Osteocyte (in vitro differentiated cells): ENCODE measurements at regions not wholly inside any gene's neighbourhood (a gene's known extent, or its start where the extent isn't known, plus 50 kb on each side); places are given as distances from the start of the nearest gene placed in this dataset.

ENCODE experiments used
- DNase-seq: peaks from one replicate; pipeline ENCODE4 v3.0.0; 2021; ENCODE audit warnings: mixed read lengths; ENCODE audit not compliant: unreplicated experiment; ENCODE audit errors: extremely low spot score
- H3K27ac Mint-ChIP-seq: one replicate; pipeline ENCODE4 v1.8.0; 2021; ENCODE audit warnings: mild to moderate bottlenecking, mixed read lengths; ENCODE audit not compliant: unreplicated experiment
- H3K27me3 Mint-ChIP-seq: one replicate; pipeline ENCODE4 v1.8.0; 2021; ENCODE audit warnings: mixed read lengths; ENCODE audit not compliant: unreplicated experiment
- H3K36me3 Mint-ChIP-seq: one replicate; pipeline ENCODE4 v1.8.0; 2021; ENCODE audit warnings: mixed read lengths; ENCODE audit not compliant: unreplicated experiment
- H3K4me1 Mint-ChIP-seq: one replicate; pipeline ENCODE4 v1.8.0; 2021; ENCODE audit warnings: mixed read lengths; ENCODE audit not compliant: unreplicated experiment
- H3K4me3 Mint-ChIP-seq: one replicate; pipeline ENCODE4 v1.8.0; 2021; ENCODE audit warnings: mild to moderate bottlenecking, moderate library complexity, mixed read lengths; ENCODE audit not compliant: unreplicated experiment
- H3K9me3 Mint-ChIP-seq: one replicate; pipeline ENCODE4 v1.8.0; 2021; ENCODE audit warnings: mixed read lengths; ENCODE audit not compliant: unreplicated experiment
- TF ChIP-seq, protein P1 (sequence below): fragments of 200-600 bp; sonication (generic); IDR thresholded peaks from 2 replicates; pipeline ENCODE4 v1.5.0; 2021; ENCODE audit warnings: antibody characterized with exemption, mild to moderate bottlenecking, moderate library complexity

DNA sequence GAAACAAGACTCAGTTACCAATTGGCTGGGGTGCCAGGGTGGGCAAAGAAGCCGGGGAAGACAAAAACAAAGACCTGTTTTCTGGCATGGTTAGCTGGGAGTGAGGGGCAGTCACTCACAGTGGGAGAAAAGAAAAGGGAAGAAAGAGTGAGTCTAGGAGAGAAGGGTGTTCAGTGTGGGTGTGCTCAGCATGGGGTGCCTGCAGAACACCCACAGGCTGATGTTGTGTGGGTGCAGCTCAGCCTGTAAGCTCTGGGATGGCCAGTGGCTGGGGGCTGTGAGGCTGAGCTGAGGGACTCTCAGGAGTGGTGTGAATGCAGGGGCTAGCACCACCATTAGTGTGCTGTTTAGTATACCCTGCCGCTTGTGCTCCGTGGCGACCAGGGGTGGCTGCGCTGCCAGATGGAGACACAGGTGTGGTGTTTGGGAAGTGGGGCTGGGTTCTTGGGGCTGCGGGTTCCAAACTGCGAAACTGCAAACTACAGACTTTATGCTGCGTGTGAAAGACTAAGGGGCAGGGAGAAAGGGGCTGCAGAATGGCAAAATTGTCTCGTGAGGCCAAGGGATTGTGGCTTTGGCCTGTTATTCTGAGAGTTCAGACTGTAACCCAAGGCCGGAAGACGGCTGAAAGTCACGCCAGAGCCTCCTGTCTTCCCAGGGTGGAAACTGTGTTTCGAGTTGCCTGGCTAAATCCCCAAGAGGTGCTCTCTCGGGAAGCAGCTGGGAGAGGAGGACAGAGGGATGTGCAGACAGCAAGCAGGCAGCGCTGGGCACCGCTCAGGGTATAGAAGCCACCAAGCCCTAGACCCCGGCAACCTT is 156.3 kb downstream of the TTC32 start:
- TF ChIP-seq, protein P1, sequence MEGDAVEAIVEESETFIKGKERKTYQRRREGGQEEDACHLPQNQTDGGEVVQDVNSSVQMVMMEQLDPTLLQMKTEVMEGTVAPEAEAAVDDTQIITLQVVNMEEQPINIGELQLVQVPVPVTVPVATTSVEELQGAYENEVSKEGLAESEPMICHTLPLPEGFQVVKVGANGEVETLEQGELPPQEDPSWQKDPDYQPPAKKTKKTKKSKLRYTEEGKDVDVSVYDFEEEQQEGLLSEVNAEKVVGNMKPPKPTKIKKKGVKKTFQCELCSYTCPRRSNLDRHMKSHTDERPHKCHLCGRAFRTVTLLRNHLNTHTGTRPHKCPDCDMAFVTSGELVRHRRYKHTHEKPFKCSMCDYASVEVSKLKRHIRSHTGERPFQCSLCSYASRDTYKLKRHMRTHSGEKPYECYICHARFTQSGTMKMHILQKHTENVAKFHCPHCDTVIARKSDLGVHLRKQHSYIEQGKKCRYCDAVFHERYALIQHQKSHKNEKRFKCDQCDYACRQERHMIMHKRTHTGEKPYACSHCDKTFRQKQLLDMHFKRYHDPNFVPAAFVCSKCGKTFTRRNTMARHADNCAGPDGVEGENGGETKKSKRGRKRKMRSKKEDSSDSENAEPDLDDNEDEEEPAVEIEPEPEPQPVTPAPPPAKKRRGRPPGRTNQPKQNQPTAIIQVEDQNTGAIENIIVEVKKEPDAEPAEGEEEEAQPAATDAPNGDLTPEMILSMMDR, result no peak
- Mint-ChIP-seq H3K36me3 (no peaks in the 10 kb centered on the region), H3K27me3 (no peaks in the 10 kb centered on the region), H3K4me3 (no peak overlapping the region), H3K4me1 (peaks cover 29% of the 10 kb centered on the region), H3K9me3 (peaks cover 5% of the 10 kb centered on the region), H3K27ac (no peak overlapping the region)
- no peak for DNase-seq

DNA sequence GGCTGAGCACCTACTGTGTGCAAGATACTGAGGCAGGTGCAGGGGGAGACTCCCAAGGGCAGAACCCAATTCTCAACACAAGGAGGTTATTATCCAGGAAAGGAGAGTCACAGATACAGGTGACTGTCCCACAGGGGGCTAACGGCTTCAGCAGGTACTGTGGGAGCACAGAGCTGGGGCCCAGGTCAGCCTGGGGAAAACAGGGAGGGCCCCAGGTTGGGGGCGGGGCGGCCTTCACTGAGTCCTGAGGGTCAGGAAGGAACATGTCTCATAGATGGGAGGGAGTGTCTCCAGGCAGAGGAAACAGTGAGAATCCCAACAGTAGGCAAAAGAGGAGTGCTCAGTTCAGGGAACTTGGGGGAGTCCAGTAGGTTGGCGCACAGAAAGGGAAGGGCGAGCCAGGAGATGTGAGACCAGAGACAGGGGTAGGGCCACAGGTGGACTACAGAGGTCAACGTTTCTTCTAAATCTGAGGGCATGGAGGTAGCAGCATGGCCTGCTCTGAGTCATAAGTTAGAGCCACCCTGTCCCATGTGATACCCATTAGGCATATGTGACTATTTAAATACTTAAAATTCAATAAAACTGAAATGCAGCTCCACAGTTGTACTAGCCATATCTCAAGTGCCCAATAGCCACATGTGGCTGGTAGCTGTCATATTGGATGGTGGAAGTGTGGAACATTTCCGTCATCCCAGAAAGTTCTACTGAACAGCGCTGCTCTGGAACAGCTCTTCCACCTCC is 157.2 kb downstream of the TTC32 start:
- DNase-seq, result no peak
- Mint-ChIP-seq H3K4me3 (no peak overlapping the region), H3K9me3 (peaks cover 9% of the 10 kb centered on the region), H3K4me1 (peaks cover 29% of the 10 kb centered on the region), H3K27me3 (no peaks in the 10 kb centered on the region), H3K36me3 (no peaks in the 10 kb centered on the region), H3K27ac (no peak overlapping the region)
- TF ChIP-seq, protein P1, result no peak

DNA sequence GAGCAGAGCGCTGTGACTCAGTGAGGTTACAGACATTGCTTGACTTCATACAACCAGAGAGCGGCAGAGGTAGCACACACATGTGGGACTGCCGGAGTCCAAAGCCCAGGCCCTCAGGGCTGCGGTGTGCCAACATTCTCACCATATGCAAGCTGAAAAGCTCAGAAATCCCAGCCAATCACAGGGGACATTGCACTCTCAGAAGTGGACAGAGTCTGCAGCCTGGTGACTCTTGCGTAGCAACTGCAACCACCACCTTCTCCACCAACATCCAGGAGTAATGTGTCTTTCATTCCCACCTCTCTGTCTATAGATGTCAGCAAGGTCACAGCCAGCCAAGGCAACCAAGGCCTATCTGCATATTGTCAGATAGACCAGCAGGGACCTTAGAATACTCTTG is 158.1 kb downstream of the TTC32 start:
- Mint-ChIP-seq H3K9me3 (peaks cover 9% of the 10 kb centered on the region), H3K27me3 (no peaks in the 10 kb centered on the region), H3K27ac (no peak overlapping the region), H3K4me1 (peaks cover 38% of the 10 kb centered on the region), H3K4me3 (no peak overlapping the region), H3K36me3 (no peaks in the 10 kb centered on the region)
- DNase-seq, result no peak
- TF ChIP-seq, protein P1, result no peak

DNA sequence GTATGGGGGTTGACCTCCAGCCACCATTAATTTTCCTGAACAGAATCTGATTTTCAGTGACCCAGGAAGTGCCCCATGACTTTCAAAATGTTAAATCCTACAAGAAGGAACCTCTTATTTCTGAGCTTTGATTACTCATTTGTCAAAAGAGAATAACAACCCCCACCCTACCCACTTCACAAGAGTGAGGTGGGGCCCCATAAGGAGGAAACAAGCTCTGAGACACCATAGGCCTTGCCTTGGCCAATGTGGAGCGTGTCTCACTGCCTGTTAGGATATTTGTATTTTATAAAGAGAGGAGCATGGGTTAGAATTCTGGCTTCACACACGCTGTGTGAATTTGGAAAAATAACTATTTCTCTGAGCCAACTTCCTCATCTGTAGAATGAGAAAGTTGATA is 158.9 kb downstream of the TTC32 start:
- Mint-ChIP-seq H3K9me3 (peaks cover 9% of the 10 kb centered on the region), H3K4me3 (no peak overlapping the region), H3K4me1 (peaks cover 45% of the 10 kb centered on the region), H3K27ac (peak overlapping the region; percentile 64), H3K36me3 (no peaks in the 10 kb centered on the region), H3K27me3 (no peaks in the 10 kb centered on the region)
- DNase-seq, result no peak
- TF ChIP-seq, protein P1, result no peak

DNA sequence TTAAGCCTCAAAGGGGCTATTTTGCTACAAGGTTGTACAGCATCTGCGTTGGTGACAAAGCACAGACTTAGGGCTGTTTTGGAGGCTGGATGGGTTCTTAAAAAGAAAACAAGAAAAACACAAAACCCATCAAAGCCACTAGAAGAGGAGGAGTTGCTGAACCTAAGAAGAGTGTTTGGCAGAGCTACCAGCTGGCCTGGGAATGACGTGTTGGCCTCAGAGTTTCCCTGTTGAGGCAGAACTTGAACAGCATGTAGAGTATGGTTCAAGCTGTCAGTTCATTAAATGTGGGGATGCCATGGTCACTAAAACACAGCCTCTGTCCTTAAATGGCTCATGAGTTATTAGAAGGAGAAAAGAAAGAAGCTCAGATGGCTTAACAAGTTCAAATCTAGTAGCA is 162.5 kb downstream of the TTC32 start:
- no peak for DNase-seq
- H3K4me3 Mint-ChIP-seq, result no peak overlapping the region

More for the DNA sequence above, 162.5 kb downstream of the TTC32 start:
- peaks cover 66% of the 10 kb centered on the region for H3K4me1 Mint-ChIP-seq
- TF ChIP-seq, protein P1, result no peak
- H3K36me3 Mint-ChIP-seq, result no peaks in the 10 kb centered on the region
- peaks cover 9% of the 10 kb centered on the region for H3K9me3 Mint-ChIP-seq
- no peaks in the 10 kb centered on the region for H3K27me3 Mint-ChIP-seq
- H3K27ac Mint-ChIP-seq, result peak overlapping the region; percentile 95
